CD14-positive monocyte (primary cell): ENCODE measurements at regions not wholly inside any gene's neighbourhood (a gene's known extent, or its start where the extent isn't known, plus 50 kb on each side); places are given as distances from the start of the nearest gene placed in this dataset.

Experiments
- DNase-seq, 3 donors: peaks; one replicate each; pipeline ENCODE4 v3.0.0-alpha.2; 2011 to 2022
- H2AFZ ChIP-seq: 2 replicates; pipeline ENCODE4 v1.6.0; 2012; ENCODE audit warnings: mild to moderate bottlenecking, low read depth, low read length, inconsistent platforms; ENCODE audit not compliant: insufficient read depth, poor library complexity, severe bottlenecking
- H3K27ac ChIP-seq, 2 donors: 1 replicate in 1 of 2; 2 replicates in 1 of 2; pipeline ENCODE4 v1.5.1; 2012 to 2013; ENCODE audit warnings: low read length in 2 of 2, control low read depth in 1 of 2, inconsistent platforms in 1 of 2, low read depth in 1 of 2, mild to moderate bottlenecking in 1 of 2
- H3K27me3 ChIP-seq, 2 donors: one replicate each; pipeline versions ENCODE4 v1.6.0 to v1.6.1; 2011 to 2013; ENCODE audit warnings: low read length in 2 of 2; ENCODE audit not compliant: control insufficient read depth in 2 of 2, insufficient read depth in 2 of 2
- H3K36me3 ChIP-seq, 2 donors: replicated peaks in 1 of 2; 1 replicate in 1 of 2; 2 replicates in 1 of 2; pipeline versions ENCODE4 v1.5.1 to v1.6.1; 2012 to 2013; ENCODE audit warnings: low read length in 2 of 2, control low read depth in 1 of 2, inconsistent platforms in 1 of 2, mild to moderate bottlenecking in 1 of 2; ENCODE audit not compliant: insufficient read depth in 2 of 2, control insufficient read depth in 1 of 2
- H3K4me1 ChIP-seq, 2 donors: 1 replicate in 1 of 2; 2 replicates in 1 of 2; pipeline versions ENCODE4 v1.5.1 to v1.6.1; 2012 to 2013; ENCODE audit warnings: low read length in 2 of 2, control low read depth in 1 of 2, inconsistent platforms in 1 of 2, mild to moderate bottlenecking in 1 of 2, moderate library complexity in 1 of 2; ENCODE audit not compliant: insufficient read depth in 2 of 2, control insufficient read depth in 1 of 2
- H3K4me2 ChIP-seq: replicated peaks from 2 replicates; pipeline ENCODE3; 2012; ENCODE audit warnings: low read length, moderate library complexity, mild to moderate bottlenecking; ENCODE audit not compliant: poor library complexity, severe bottlenecking; ENCODE audit errors: extremely low read depth
- H3K4me3 ChIP-seq, 3 experiments: fragments of 200-600 bp in 1 of 3; sonication (generic) in 1 of 3; replicated peaks in 1 of 3; 1 replicate in 2 of 3; 2 replicates in 1 of 3; pipeline ENCODE4 v1.5.1; 2011 to 2013; ENCODE audit warnings: low read length in 3 of 3, mild to moderate bottlenecking in 3 of 3, control low read depth in 2 of 3, low read depth in 2 of 3, inconsistent platforms in 1 of 3, moderate library complexity in 1 of 3
- H3K79me2 ChIP-seq: 2 replicates; pipeline ENCODE4 v1.6.0; 2012; ENCODE audit warnings: mild to moderate bottlenecking, control low read depth, inconsistent platforms, low read length, moderate library complexity; ENCODE audit not compliant: insufficient read depth
- H3K9ac ChIP-seq: 2 replicates; pipeline ENCODE4 v1.6.0; 2017; ENCODE audit warnings: low read length, mild to moderate bottlenecking; ENCODE audit not compliant: insufficient read depth, poor library complexity, severe bottlenecking
- H3K9me3 ChIP-seq, 2 donors: replicated peaks in 1 of 2; 1 replicate in 1 of 2; 2 replicates in 1 of 2; pipeline versions ENCODE4 v1.5.1 to v1.6.1; 2012 to 2013; ENCODE audit warnings: low read length in 2 of 2, control low read depth in 1 of 2; ENCODE audit not compliant: control insufficient read depth in 1 of 2, insufficient read depth in 1 of 2
- H4K20me1 ChIP-seq: 2 replicates; pipeline ENCODE4 v1.6.0; 2012; ENCODE audit warnings: mild to moderate bottlenecking, low read length, control low read depth, moderate library complexity; ENCODE audit not compliant: insufficient read depth
- H3K27ac Mint-ChIP-seq, 7 donors: one replicate each; pipeline ENCODE4 v1.8.0; 2020; ENCODE audit warnings: mild to moderate bottlenecking in 7 of 7, mixed read lengths in 7 of 7, moderate library complexity in 6 of 7, inconsistent platforms in 2 of 7
- H3K27me3 Mint-ChIP-seq, 3 donors: one replicate each; pipeline ENCODE4 v1.8.0; 2021 to 2022; ENCODE audit warnings: low read depth in 3 of 3, mild to moderate bottlenecking in 3 of 3, mixed read lengths in 3 of 3, moderate library complexity in 3 of 3, inconsistent platforms in 1 of 3
- H3K36me3 Mint-ChIP-seq, 2 donors: one replicate each; pipeline ENCODE4 v1.8.0; 2020; ENCODE audit warnings: mixed read lengths in 2 of 2, inconsistent platforms in 1 of 2, mild to moderate bottlenecking in 1 of 2
- H3K4me1 Mint-ChIP-seq: one replicate; pipeline ENCODE4 v1.8.0; 2020; ENCODE audit warnings: mild to moderate bottlenecking, mixed read lengths
- H3K4me3 Mint-ChIP-seq, 2 donors: one replicate each; pipeline ENCODE4 v1.8.0; 2020; ENCODE audit warnings: mild to moderate bottlenecking in 2 of 2, mixed read lengths in 2 of 2, moderate library complexity in 1 of 2
- H3K9me3 Mint-ChIP-seq, 7 donors: one replicate each; pipeline ENCODE4 v1.8.0; 2020 to 2022; ENCODE audit warnings: mixed read lengths in 7 of 7, mild to moderate bottlenecking in 6 of 7, moderate library complexity in 6 of 7, inconsistent platforms in 2 of 7
- WGBS: methylation state at CpG from one replicate; pipeline ENCODE4 v1.1.5; 2013; ENCODE audit warnings: missing lambda C conversion rate; ENCODE audit not compliant: insufficient coverage; 5-methylcytosine and 5-hydroxymethylcytosine counted together
- intact Hi-C, 2 donors: fragments of 100-400 bp; cut with micrococcal nuclease; formaldehyde crosslinking; loops; one replicate each; pipeline versions ENCODE4 v1.15.0 to v1.15.1; 2023
- TF ChIP-seq, protein P1 (sequence below): fragments of 200-600 bp; IDR thresholded peaks from one replicate; pipeline ENCODE4 v1.8.0; 2022; ENCODE audit warnings: antibody characterized with exemption, mild to moderate bottlenecking

GRCh38 chr11:122213171-122213570, 97.2 kb upstream of the BLID start:
- Mint-ChIP-seq H3K27ac (no peak overlapping the region), H3K9me3 (peaks cover 0 to 3% (median 0%) of the 10 kb centered on the region in 7 donors), H3K36me3 (no peaks in the 10 kb centered on the region), H3K4me3 (no peak overlapping the region), H3K27me3 (peaks cover 0 to 2% (median 2%) of the 10 kb centered on the region in 3 donors), H3K4me1 (peaks cover 12% of the 10 kb centered on the region)
- Histone ChIP-seq H3K4me3 (no peak overlapping the region), H3K9me3 (no peaks in the 10 kb centered on the region), H3K27ac (no peak overlapping the region), H3K36me3 (no peaks in the 10 kb centered on the region), H3K4me1 (peaks cover 9% of the 10 kb centered on the region in 2 donors), H2AFZ (no peak overlapping the region), H3K27me3 (no peaks in the 10 kb centered on the region), H3K79me2 (no peaks in the 10 kb centered on the region), H3K9ac (no peak overlapping the region), H4K20me1 (no peaks in the 10 kb centered on the region), H3K4me2 (no peak overlapping the region)
- no peak for DNase-seq
- TF ChIP-seq, protein P1, sequence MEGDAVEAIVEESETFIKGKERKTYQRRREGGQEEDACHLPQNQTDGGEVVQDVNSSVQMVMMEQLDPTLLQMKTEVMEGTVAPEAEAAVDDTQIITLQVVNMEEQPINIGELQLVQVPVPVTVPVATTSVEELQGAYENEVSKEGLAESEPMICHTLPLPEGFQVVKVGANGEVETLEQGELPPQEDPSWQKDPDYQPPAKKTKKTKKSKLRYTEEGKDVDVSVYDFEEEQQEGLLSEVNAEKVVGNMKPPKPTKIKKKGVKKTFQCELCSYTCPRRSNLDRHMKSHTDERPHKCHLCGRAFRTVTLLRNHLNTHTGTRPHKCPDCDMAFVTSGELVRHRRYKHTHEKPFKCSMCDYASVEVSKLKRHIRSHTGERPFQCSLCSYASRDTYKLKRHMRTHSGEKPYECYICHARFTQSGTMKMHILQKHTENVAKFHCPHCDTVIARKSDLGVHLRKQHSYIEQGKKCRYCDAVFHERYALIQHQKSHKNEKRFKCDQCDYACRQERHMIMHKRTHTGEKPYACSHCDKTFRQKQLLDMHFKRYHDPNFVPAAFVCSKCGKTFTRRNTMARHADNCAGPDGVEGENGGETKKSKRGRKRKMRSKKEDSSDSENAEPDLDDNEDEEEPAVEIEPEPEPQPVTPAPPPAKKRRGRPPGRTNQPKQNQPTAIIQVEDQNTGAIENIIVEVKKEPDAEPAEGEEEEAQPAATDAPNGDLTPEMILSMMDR: no peak
- 93% methylated on average over 12 of the region's 12 CpGs for WGBS
- intact Hi-C loops: no loop called here

- Histone ChIP-seq H4K20me1 (no peaks in the 10 kb centered on the region), H3K9me3 (no peaks in the 10 kb centered on the region), H3K4me1 (peaks cover 9 to 14% of the 10 kb centered on the region in 2 donors), H3K27me3 (no peaks in the 10 kb centered on the region), H3K27ac (no peak overlapping the region), H3K36me3 (no peaks in the 10 kb centered on the region), H3K4me3 (no peak overlapping the region), H3K4me2 (no peak overlapping the region), H3K79me2 (no peaks in the 10 kb centered on the region), H3K9ac (no peak overlapping the region), H2AFZ (no peak overlapping the region)
- H3K27ac Mint-ChIP-seq: no peak overlapping the region
- no peak for DNase-seq
- intact Hi-C loops: no loop called here
- WGBS: no CpG with 5 or more reads among the region's 2 CpGs
- H3K9me3 Mint-ChIP-seq: peaks cover 0 to 3% (median 0%) of the 10 kb centered on the region in 7 donors
- TF ChIP-seq, protein P1: no peak
- H3K36me3 Mint-ChIP-seq: no peaks in the 10 kb centered on the region
- no peak overlapping the region for H3K4me3 Mint-ChIP-seq
- peaks cover 20% of the 10 kb centered on the region for H3K4me1 Mint-ChIP-seq
- peaks cover 2 to 8% (median 4%) of the 10 kb centered on the region in 3 donors for H3K27me3 Mint-ChIP-seq
These were observed 94.5 kb upstream of the BLID start for GRCh38 chr11:122210367-122210997.
